Mesenchymal stem cell (in vitro differentiated cells and primary cell): ENCODE measurements at regions not wholly inside any gene's neighbourhood (a gene's known extent, or its start where the extent isn't known, plus 50 kb on each side); places are given as distances from the start of the nearest gene placed in this dataset.

Source experiments
- DNase-seq: peaks from one replicate; pipeline ENCODE4 v3.0.0-alpha.2; 2013
- H2AFZ ChIP-seq: one replicate; pipeline ENCODE4 v1.6.1; 2013; ENCODE audit warnings: low read depth, mild to moderate bottlenecking, control low read depth, inconsistent platforms, low read length, moderate library complexity
- H2AK5ac ChIP-seq: 2 replicates; pipeline ENCODE4 v1.6.1; 2013; ENCODE audit warnings: low read length, moderate library complexity, mild to moderate bottlenecking, inconsistent platforms; ENCODE audit not compliant: severe bottlenecking
- H2BK120ac ChIP-seq: one replicate; pipeline ENCODE4 v1.6.1; 2013; ENCODE audit warnings: low read depth, mild to moderate bottlenecking, inconsistent platforms, low read length, moderate library complexity
- H2BK12ac ChIP-seq, 2 experiments: one replicate each; pipeline ENCODE4 v1.6.1; 2013; ENCODE audit warnings: inconsistent platforms in 2 of 2, low read length in 2 of 2, mild to moderate bottlenecking in 2 of 2, moderate library complexity in 2 of 2, control low read depth in 1 of 2
- H2BK15ac ChIP-seq: one replicate; pipeline ENCODE4 v1.6.1; 2013; ENCODE audit warnings: mild to moderate bottlenecking, low read depth, inconsistent platforms; ENCODE audit not compliant: poor library complexity, severe bottlenecking
- H2BK5ac ChIP-seq: 2 replicates; pipeline ENCODE4 v1.6.1; 2013; ENCODE audit warnings: low read depth, mild to moderate bottlenecking, low read length, control low read depth, inconsistent platforms; ENCODE audit not compliant: poor library complexity, severe bottlenecking
- H3K14ac ChIP-seq, 2 experiments: one replicate each; pipeline ENCODE4 v1.6.1; 2013; ENCODE audit warnings: inconsistent platforms in 2 of 2, low read length in 2 of 2, control low read depth in 1 of 2, mild to moderate bottlenecking in 1 of 2, moderate library complexity in 1 of 2
- H3K18ac ChIP-seq, 2 experiments: one replicate each; pipeline ENCODE4 v1.6.1; 2013; ENCODE audit warnings: inconsistent platforms in 2 of 2, low read length in 2 of 2, control low read depth in 1 of 2, low read depth in 1 of 2, mild to moderate bottlenecking in 1 of 2
- H3K23ac ChIP-seq, 2 experiments: one replicate each; pipeline ENCODE4 v1.6.1; 2013; ENCODE audit warnings: inconsistent platforms in 2 of 2, low read length in 2 of 2, mild to moderate bottlenecking in 2 of 2, moderate library complexity in 2 of 2, control low read depth in 1 of 2
- H3K27ac ChIP-seq: 2 replicates; pipeline ENCODE4 v1.5.1; 2013; ENCODE audit warnings: mild to moderate bottlenecking, moderate library complexity, low read length, control low read depth, inconsistent platforms; ENCODE audit not compliant: poor library complexity, severe bottlenecking
- H3K27me3 ChIP-seq, 2 experiments: 2 replicates each; pipeline versions ENCODE4 v1.6.1 to v1.7.0; 2013; ENCODE audit warnings: low read length in 2 of 2, mild to moderate bottlenecking in 2 of 2, moderate library complexity in 2 of 2, control low read depth in 1 of 2, inconsistent platforms in 1 of 2; ENCODE audit not compliant: control insufficient read depth in 1 of 2, insufficient read depth in 1 of 2
- H3K36me3 ChIP-seq, 2 experiments: 2 replicates each; pipeline versions ENCODE4 v1.6.1 to v1.7.0; 2013; ENCODE audit warnings: low read length in 2 of 2, control low read depth in 1 of 2, inconsistent platforms in 1 of 2, low read depth in 1 of 2, mild to moderate bottlenecking in 1 of 2; ENCODE audit not compliant: insufficient read depth in 2 of 2, control insufficient read depth in 1 of 2
- H3K4ac ChIP-seq, 2 experiments: one replicate each; pipeline ENCODE4 v1.6.1; 2013; ENCODE audit warnings: inconsistent platforms in 2 of 2, low read length in 2 of 2, mild to moderate bottlenecking in 2 of 2, moderate library complexity in 2 of 2, control low read depth in 1 of 2, low read depth in 1 of 2
- H3K4me1 ChIP-seq: 2 replicates; pipeline ENCODE4 v1.6.1; 2013; ENCODE audit warnings: low read depth, low read length, control low read depth; ENCODE audit not compliant: control insufficient read depth, insufficient read depth
- H3K4me2 ChIP-seq: 2 replicates; pipeline ENCODE4 v1.6.1; 2013; ENCODE audit warnings: low read length, mild to moderate bottlenecking, inconsistent platforms; ENCODE audit not compliant: poor library complexity, severe bottlenecking
- H3K4me3 ChIP-seq, 2 experiments: 2 replicates each; pipeline versions ENCODE4 v1.5.1 to v1.7.0; 2013; ENCODE audit warnings: low read length in 2 of 2, mild to moderate bottlenecking in 2 of 2, control low read depth in 1 of 2, low read depth in 1 of 2; ENCODE audit not compliant: insufficient read depth in 1 of 2
- H3K79me1 ChIP-seq: replicated peaks from 2 replicates; pipeline ENCODE4 v1.6.1; 2013; ENCODE audit warnings: mild to moderate bottlenecking, control low read depth, low read length, inconsistent platforms; ENCODE audit not compliant: poor library complexity, severe bottlenecking
- H3K9ac ChIP-seq: 2 replicates; pipeline ENCODE4 v1.7.0; 2013; ENCODE audit warnings: mild to moderate bottlenecking, low read length, moderate library complexity
- H3K9me3 ChIP-seq: 2 replicates; pipeline ENCODE4 v1.7.0; 2013; ENCODE audit warnings: mild to moderate bottlenecking, low read length; ENCODE audit not compliant: control insufficient read depth
- H4K8ac ChIP-seq: one replicate; pipeline ENCODE4 v1.6.1; 2013; ENCODE audit warnings: inconsistent platforms, mild to moderate bottlenecking, low read length, moderate library complexity
- H4K91ac ChIP-seq: one replicate; pipeline ENCODE4 v1.6.1; 2013; ENCODE audit warnings: mild to moderate bottlenecking, low read length, inconsistent platforms
- WGBS: methylation state at CpG from one replicate; pipeline ENCODE4 v1.1.7; 2013; ENCODE audit warnings: mixed read lengths; 5-methylcytosine and 5-hydroxymethylcytosine counted together

- H3K4me2 ChIP-seq, result no peak overlapping the region
- no peak overlapping the region for H3K23ac ChIP-seq
- no peak overlapping the region for H3K4me3 ChIP-seq
- H3K27me3 ChIP-seq, result no peaks in the 10 kb centered on the region
- no peak overlapping the region for H3K18ac ChIP-seq
- H3K27ac ChIP-seq, result no peak overlapping the region
- no peak overlapping the region for H2AFZ ChIP-seq
- H2AK5ac ChIP-seq, result no peak overlapping the region
- no peak overlapping the region for H3K9ac ChIP-seq
- peaks cover 14% of the 10 kb centered on the region for H3K9me3 ChIP-seq
- no peaks in the 10 kb centered on the region for H3K4me1 ChIP-seq
- H3K79me1 ChIP-seq, result no peaks in the 10 kb centered on the region
- no peak overlapping the region for H2BK5ac ChIP-seq
- H2BK12ac ChIP-seq, result no peak overlapping the region
- no peaks in the 10 kb centered on the region for H3K36me3 ChIP-seq
- WGBS, result 60% methylated on average over 1 of the region's 2 CpGs
- DNase-seq, result no peak
- no peak overlapping the region for H2BK15ac ChIP-seq
- no peak overlapping the region for H4K91ac ChIP-seq
- H2BK120ac ChIP-seq, result no peak overlapping the region
- no peak overlapping the region for H3K4ac ChIP-seq
- no peak overlapping the region for H4K8ac ChIP-seq
- no peak overlapping the region for H3K14ac ChIP-seq
Measured at GRCh38 chr2:128922154-128922553, 603.5 kb upstream of the HS6ST1 start.

- no peak overlapping the region for H2BK5ac ChIP-seq
- H3K4me2 ChIP-seq, result no peak overlapping the region
- no peak overlapping the region for H3K4ac ChIP-seq
- DNase-seq, result no peak
- no peak overlapping the region for H2AK5ac ChIP-seq
- no peak overlapping the region for H2BK15ac ChIP-seq
- H2AFZ ChIP-seq, result no peak overlapping the region
- peaks cover 18% of the 10 kb centered on the region for H3K9me3 ChIP-seq
- no peaks in the 10 kb centered on the region for H3K4me1 ChIP-seq
- no peaks in the 10 kb centered on the region for H3K36me3 ChIP-seq
- no peak overlapping the region for H3K27ac ChIP-seq
- H3K18ac ChIP-seq, result no peak overlapping the region
- no peaks in the 10 kb centered on the region for H3K27me3 ChIP-seq
- H3K4me3 ChIP-seq, result no peak overlapping the region
- no peak overlapping the region for H4K91ac ChIP-seq
- H3K79me1 ChIP-seq, result no peaks in the 10 kb centered on the region
- no peak overlapping the region for H4K8ac ChIP-seq
- H3K9ac ChIP-seq, result no peak overlapping the region
- H3K23ac ChIP-seq, result no peak overlapping the region
- no peak overlapping the region for H3K14ac ChIP-seq
- H2BK12ac ChIP-seq, result no peak overlapping the region
- no peak overlapping the region for H2BK120ac ChIP-seq
Measured at GRCh38 chr2:128925631-128926030, 607.0 kb upstream of the HS6ST1 start.

GRCh38 chr2:128930101-128930500 is 611.4 kb upstream of the HS6ST1 start:
- Histone ChIP-seq H2AFZ (no peak overlapping the region), H3K9me3 (peaks cover 10% of the 10 kb centered on the region), H2AK5ac (no peak overlapping the region), H3K27me3 (no peaks in the 10 kb centered on the region), H3K79me1 (no peaks in the 10 kb centered on the region), H4K8ac (no peak overlapping the region), H3K36me3 (no peaks in the 10 kb centered on the region), H3K18ac (no peak overlapping the region), H2BK15ac (no peak overlapping the region), H2BK5ac (no peak overlapping the region), H3K4me1 (no peaks in the 10 kb centered on the region), H3K4me3 (no peak overlapping the region), H3K4me2 (no peak overlapping the region), H2BK12ac (no peak overlapping the region), H3K14ac (no peak overlapping the region), H3K4ac (no peak overlapping the region), H4K91ac (no peak overlapping the region), H3K9ac (no peak overlapping the region), H2BK120ac (no peak overlapping the region), H3K23ac (no peak overlapping the region), H3K27ac (no peak overlapping the region)
- DNase-seq, result no peak
- no CpG with 5 or more reads among the region's 1 CpG for WGBS

- no peak overlapping the region for H2BK5ac ChIP-seq
- no peak overlapping the region for H3K9ac ChIP-seq
- no peak overlapping the region for H3K4me2 ChIP-seq
- no peaks in the 10 kb centered on the region for H3K4me1 ChIP-seq
- H3K4me3 ChIP-seq, result no peak overlapping the region
- no peak overlapping the region for H2AFZ ChIP-seq
- H2BK120ac ChIP-seq, result no peak overlapping the region
- H3K36me3 ChIP-seq, result no peaks in the 10 kb centered on the region
- no peak for DNase-seq
- no peaks in the 10 kb centered on the region for H3K9me3 ChIP-seq
- H3K14ac ChIP-seq, result no peak overlapping the region
- H2AK5ac ChIP-seq, result no peak overlapping the region
- H3K27ac ChIP-seq, result no peak overlapping the region
- H3K27me3 ChIP-seq, result no peaks in the 10 kb centered on the region
- H4K8ac ChIP-seq, result no peak overlapping the region
- H3K79me1 ChIP-seq, result no peaks in the 10 kb centered on the region
- no peak overlapping the region for H2BK12ac ChIP-seq
- 87% methylated on average over 8 of the region's 12 CpGs for WGBS
- H2BK15ac ChIP-seq, result no peak overlapping the region
- H3K4ac ChIP-seq, result no peak overlapping the region
- no peak overlapping the region for H4K91ac ChIP-seq
- H3K23ac ChIP-seq, result no peak overlapping the region
- H3K18ac ChIP-seq, result no peak overlapping the region
Measured at GRCh38 chr2:128940378-128940777, 621.7 kb upstream of the HS6ST1 start.
